GM18502 (cell line): ENCODE measurements at regions not wholly inside any gene's neighbourhood (a gene's known extent, or its start where the extent isn't known, plus 50 kb on each side); places are given as distances from the start of the nearest gene placed in this dataset.
"Not testable (repeated sequence)": the region's sequence is repeated elsewhere in the genome, so short reads cannot be mapped to it uniquely, and the experiment has no call there.

Experiments used
- ATAC-seq: cut with Tn5 transposase; IDR thresholded peaks from one replicate; pipeline ENCODE4 v1.9.1; 2021; ENCODE audit warnings: mild to moderate bottlenecking; ENCODE audit not compliant: unreplicated experiment, poor library complexity

DNA sequence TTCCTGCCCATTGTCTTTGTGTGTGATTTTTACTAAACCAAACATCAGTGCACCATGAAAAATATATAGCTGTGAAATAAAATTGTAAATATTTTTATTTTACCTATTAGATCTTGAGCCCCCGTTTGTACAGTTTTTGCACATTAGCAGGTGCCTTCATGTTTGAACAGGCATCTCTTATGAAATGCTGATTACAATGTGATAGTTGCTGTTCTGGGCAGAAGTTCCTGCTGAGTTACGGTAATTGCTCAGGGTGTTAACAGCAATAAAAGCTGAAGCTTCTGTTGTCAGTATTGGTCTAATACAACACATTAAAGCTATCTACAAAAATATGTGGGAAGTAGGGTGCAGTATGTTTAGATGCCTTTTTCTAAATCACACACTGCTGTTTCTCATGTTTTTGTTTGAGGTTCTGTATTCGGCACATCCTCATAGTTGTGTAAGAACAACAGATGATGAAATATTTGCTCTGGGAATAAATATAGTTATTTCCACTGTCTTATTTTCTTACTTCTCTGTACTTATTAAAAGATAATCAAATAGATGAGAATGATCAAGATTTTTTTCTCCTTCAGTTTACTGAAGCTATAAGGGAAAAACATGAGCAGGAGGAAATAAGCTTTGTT, 173.8 kb upstream of the GOLGA6L22 start:
- ATAC-seq, result not testable (repeated sequence)

DNA sequence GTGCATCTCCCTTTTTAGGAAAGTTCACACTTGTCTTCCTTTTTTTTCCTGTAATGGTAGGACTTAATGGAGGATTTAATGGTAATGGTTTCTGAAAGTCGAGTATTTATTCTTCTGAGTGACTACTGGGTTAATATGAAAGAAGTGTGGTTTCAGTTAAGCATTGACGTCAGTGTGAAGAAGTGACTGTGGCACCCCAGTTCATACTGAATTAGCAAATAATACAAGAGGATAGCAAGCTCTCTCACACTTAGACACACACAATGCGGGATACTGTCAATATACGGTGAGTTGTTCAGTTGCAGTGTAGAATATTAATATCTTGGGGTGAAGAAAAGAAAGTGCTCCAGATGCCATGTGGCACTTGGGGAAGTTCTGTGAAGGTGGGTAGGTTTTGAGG, 167.6 kb upstream of the GOLGA6L22 start:
- not testable (repeated sequence) for ATAC-seq

DNA sequence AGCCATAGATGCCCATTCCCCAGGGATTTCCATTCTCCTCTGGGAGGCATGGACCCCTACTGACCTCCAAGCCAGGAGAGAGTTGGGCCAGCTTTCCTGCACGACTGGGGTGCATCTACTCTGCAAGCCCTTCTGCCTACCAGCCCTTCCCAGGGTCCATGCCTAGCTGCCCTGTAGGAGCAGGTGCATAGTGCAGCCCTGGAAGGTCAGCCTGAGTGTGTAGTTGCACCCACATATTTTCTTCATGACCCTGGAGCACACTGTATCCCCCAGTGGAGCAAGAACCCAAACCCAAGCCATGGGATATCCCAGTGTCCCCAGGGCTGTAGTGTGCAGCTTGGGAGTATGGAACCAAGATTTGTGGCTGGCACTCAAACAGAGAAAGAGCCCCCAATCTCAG, 155.6 kb upstream of the GOLGA6L22 start:
- not testable (repeated sequence) for ATAC-seq
